ENCODE measurements at regions not wholly inside any gene's neighbourhood (a gene's known extent, or its start where the extent isn't known, plus 50 kb on each side); places are given as distances from the start of the nearest gene placed in this dataset.
"Not testable (repeated sequence)": the region's sequence is repeated elsewhere in the genome, so short reads cannot be mapped to it uniquely, and the experiment has no call there.

- DNase-seq (ENCODE audit: low spot score): no peak
- in situ Hi-C loops (cut with MboI; ENCODE audit: low pct_unique_long_range_greater_than_20kb, low sequenced_read_pairs, unreplicated experiment): no loop called here
- TF ChIP-seq CTCF (IDR thresholded peaks at IDR 0.05; ENCODE audit: extremely low read depth, insufficient read depth, missing control alignments): no peak
Observed at GRCh38 chr10:121327727-121328126, 270.5 kb downstream of the FGFR2 start.

- in situ Hi-C loops (cut with MboI; ENCODE audit: low pct_unique_long_range_greater_than_20kb, low sequenced_read_pairs, unreplicated experiment); DNase-seq (ENCODE audit: low spot score): not testable (repeated sequence)
Observed at GRCh38 chr10:121329631-121330030, 268.6 kb downstream of the FGFR2 start.

- no peak for DNase-seq (ENCODE audit: low spot score)
- in situ Hi-C loops (cut with MboI; ENCODE audit: low pct_unique_long_range_greater_than_20kb, low sequenced_read_pairs, unreplicated experiment): no loop called here
- no peak for TF ChIP-seq CTCF (IDR thresholded peaks at IDR 0.05; ENCODE audit: extremely low read depth, insufficient read depth, missing control alignments)
Observed at GRCh38 chr10:121330563-121330962, 267.7 kb downstream of the FGFR2 start.

GRCh38 chr10:121332353-121332752 is 265.9 kb downstream of the FGFR2 start:
- in situ Hi-C loops (cut with MboI; ENCODE audit: low pct_unique_long_range_greater_than_20kb, low sequenced_read_pairs, unreplicated experiment): no loop called here
- TF ChIP-seq CTCF (IDR thresholded peaks at IDR 0.05; ENCODE audit: extremely low read depth, insufficient read depth, missing control alignments): no peak
- DNase-seq (ENCODE audit: low spot score): no peak

GRCh38 chr10:121332829-121333765 is 265.1 kb downstream of the FGFR2 start:
- no peak for TF ChIP-seq CTCF (IDR thresholded peaks at IDR 0.05; ENCODE audit: extremely low read depth, insufficient read depth, missing control alignments)
- DNase-seq (ENCODE audit: low spot score): no peak
- in situ Hi-C loops (cut with MboI; ENCODE audit: low pct_unique_long_range_greater_than_20kb, low sequenced_read_pairs, unreplicated experiment): no loop called here

- TF ChIP-seq CTCF (IDR thresholded peaks at IDR 0.05; ENCODE audit: extremely low read depth, insufficient read depth, missing control alignments): no peak
- in situ Hi-C loops (cut with MboI; ENCODE audit: low pct_unique_long_range_greater_than_20kb, low sequenced_read_pairs, unreplicated experiment): no loop called here
- DNase-seq (ENCODE audit: low spot score): no peak
Observed at GRCh38 chr10:121335386-121335925, 262.8 kb downstream of the FGFR2 start.

- TF ChIP-seq CTCF (IDR thresholded peaks at IDR 0.05; ENCODE audit: extremely low read depth, insufficient read depth, missing control alignments): no peak
- in situ Hi-C loops (cut with MboI; ENCODE audit: low pct_unique_long_range_greater_than_20kb, low sequenced_read_pairs, unreplicated experiment): no loop called here
- no peak for DNase-seq (ENCODE audit: low spot score)
Observed at GRCh38 chr10:121337427-121337826, 260.8 kb downstream of the FGFR2 start.
